ENCODE measurements at regions not wholly inside any gene's neighbourhood (a gene's known extent, or its start where the extent isn't known, plus 50 kb on each side); places are given as distances from the start of the nearest gene placed in this dataset.
"Not testable (repeated sequence)": the region's sequence is repeated elsewhere in the genome, so short reads cannot be mapped to it uniquely, and the experiment has no call there.

DNA sequence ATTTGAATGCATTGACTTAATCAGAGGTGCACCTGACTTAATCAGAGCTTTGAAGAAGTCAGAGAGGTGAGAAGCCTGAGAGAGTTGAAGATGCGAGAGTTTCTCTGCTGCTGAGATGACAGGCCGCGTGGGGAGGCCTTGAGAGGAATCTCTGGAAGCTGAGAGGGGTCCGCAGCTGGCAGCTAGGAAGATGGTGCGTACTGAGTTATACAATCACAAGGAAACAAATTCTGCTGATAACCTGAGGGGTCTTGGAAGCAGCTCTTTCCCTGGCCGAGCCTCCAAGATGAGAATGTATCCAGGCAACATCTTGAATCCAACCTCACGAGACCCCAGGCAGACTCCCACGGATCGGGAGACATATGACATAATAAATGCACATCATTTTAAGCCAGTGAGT is 91.7 kb downstream of the SPATA31A6 start:
- Histone ChIP-seq H3F3A (ENCODE audit: low read depth) (no peaks in the 10 kb centered on the region), H2AFZ (ENCODE audit: low read length) (no peak overlapping the region), H3K9me2 (replicated peaks; ENCODE audit: low read depth, low read length) (no peaks in the 10 kb centered on the region), H3K9me3 (ENCODE audit: insufficient read depth, low read depth, low read length) (no peaks in the 10 kb centered on the region), H3K4me3 (ENCODE audit: low read length, poor library complexity, severe bottlenecking) (no peak overlapping the region), H3K4me1 (ENCODE audit: insufficient read depth, low read length, poor library complexity, severe bottlenecking) (no peaks in the 10 kb centered on the region), H3K79me2 (ENCODE audit: insufficient read depth, low read length) (no peaks in the 10 kb centered on the region), H3K36me3 (ENCODE audit: insufficient read depth, low read length) (no peaks in the 10 kb centered on the region), H3K4me2 (ENCODE audit: low read depth, low read length, poor library complexity, severe bottlenecking) (no peak overlapping the region), H3K9ac (ENCODE audit: low read depth, low read length, poor library complexity, severe bottlenecking) (no peak overlapping the region), H3K27me3 (ENCODE audit: insufficient read depth, low read length, poor library complexity, severe bottlenecking) (no peaks in the 10 kb centered on the region), H4K20me1 (ENCODE audit: insufficient read depth, low read length, poor library complexity, severe bottlenecking) (no peaks in the 10 kb centered on the region)
- TF ChIP-seq EZH2phosphoT487 (IDR thresholded peaks at IDR 0.05; ENCODE audit: borderline replicate concordance): no peak
- TF ChIP-seq, protein P1, sequence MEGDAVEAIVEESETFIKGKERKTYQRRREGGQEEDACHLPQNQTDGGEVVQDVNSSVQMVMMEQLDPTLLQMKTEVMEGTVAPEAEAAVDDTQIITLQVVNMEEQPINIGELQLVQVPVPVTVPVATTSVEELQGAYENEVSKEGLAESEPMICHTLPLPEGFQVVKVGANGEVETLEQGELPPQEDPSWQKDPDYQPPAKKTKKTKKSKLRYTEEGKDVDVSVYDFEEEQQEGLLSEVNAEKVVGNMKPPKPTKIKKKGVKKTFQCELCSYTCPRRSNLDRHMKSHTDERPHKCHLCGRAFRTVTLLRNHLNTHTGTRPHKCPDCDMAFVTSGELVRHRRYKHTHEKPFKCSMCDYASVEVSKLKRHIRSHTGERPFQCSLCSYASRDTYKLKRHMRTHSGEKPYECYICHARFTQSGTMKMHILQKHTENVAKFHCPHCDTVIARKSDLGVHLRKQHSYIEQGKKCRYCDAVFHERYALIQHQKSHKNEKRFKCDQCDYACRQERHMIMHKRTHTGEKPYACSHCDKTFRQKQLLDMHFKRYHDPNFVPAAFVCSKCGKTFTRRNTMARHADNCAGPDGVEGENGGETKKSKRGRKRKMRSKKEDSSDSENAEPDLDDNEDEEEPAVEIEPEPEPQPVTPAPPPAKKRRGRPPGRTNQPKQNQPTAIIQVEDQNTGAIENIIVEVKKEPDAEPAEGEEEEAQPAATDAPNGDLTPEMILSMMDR (conservative IDR thresholded peaks at IDR 0.05; ENCODE audit: low read length): no peak

DNA sequence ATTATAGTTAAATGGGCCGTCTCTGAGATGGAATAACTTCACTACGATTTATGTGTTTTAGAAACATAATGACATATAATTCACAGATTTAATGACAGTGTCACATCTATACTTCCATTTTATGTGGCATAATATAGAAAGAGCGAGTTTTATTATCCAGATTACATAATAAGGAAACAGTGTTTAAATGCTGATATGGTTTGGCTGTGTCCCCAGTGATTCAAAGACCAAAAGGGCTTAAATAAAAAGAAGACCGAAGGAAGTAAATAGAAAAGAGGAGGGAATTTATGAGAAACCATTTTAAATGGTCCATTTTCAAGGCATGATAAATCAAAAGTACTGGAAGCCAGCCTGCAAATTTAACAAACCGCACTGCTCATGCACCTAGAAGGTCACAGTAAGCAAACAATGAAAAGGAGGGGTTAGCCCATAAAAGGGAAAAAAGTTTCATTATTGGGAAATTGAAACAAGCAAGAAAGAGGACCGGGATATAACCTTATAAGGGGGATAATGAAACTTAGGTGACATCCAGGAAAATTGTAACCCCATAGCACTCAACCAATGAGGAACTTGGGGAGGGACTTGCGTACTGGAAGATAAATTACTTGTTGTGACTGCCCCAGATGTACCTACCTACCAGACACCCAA is 99.2 kb downstream of the SPATA31A6 start:
- not testable (repeated sequence) for H3K4me1 ChIP-seq (ENCODE audit: insufficient read depth, low read length, poor library complexity, severe bottlenecking); H3F3A ChIP-seq (ENCODE audit: low read depth); H2AFZ ChIP-seq (ENCODE audit: low read length); H3K36me3 ChIP-seq (ENCODE audit: insufficient read depth, low read length); H3K9ac ChIP-seq (ENCODE audit: low read depth, low read length, poor library complexity, severe bottlenecking); H4K20me1 ChIP-seq (ENCODE audit: insufficient read depth, low read length, poor library complexity, severe bottlenecking); H3K4me3 ChIP-seq (ENCODE audit: low read length, poor library complexity, severe bottlenecking); H3K9me3 ChIP-seq (ENCODE audit: insufficient read depth, low read depth, low read length); H3K4me2 ChIP-seq (ENCODE audit: low read depth, low read length, poor library complexity, severe bottlenecking); H3K9me2 ChIP-seq (replicated peaks; ENCODE audit: low read depth, low read length); H3K27me3 ChIP-seq (ENCODE audit: insufficient read depth, low read length, poor library complexity, severe bottlenecking); H3K79me2 ChIP-seq (ENCODE audit: insufficient read depth, low read length)

DNA sequence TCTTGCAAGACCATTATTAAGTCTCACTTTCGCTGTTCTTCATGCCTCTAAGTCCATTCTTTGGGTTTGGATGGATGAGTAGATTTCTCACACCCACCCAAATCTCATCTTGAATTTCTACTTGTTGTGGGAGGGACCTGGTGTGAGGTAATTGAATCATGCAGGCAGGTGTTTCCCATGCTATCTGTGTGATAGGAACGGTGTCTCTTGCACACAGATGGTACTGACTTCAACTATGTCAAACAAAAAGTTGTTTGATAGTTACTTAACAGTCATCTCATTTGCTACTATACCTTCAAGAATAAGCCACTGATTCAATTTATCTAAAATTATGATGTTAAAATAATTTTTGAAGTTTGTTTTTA is 99.7 kb downstream of the SPATA31A6 start:
- H3K4me3 ChIP-seq (ENCODE audit: low read length, poor library complexity, severe bottlenecking); H3F3A ChIP-seq (ENCODE audit: low read depth); H3K9me2 ChIP-seq (replicated peaks; ENCODE audit: low read depth, low read length); H3K9me3 ChIP-seq (ENCODE audit: insufficient read depth, low read depth, low read length); H3K4me1 ChIP-seq (ENCODE audit: insufficient read depth, low read length, poor library complexity, severe bottlenecking); H3K9ac ChIP-seq (ENCODE audit: low read depth, low read length, poor library complexity, severe bottlenecking); H3K4me2 ChIP-seq (ENCODE audit: low read depth, low read length, poor library complexity, severe bottlenecking); H3K79me2 ChIP-seq (ENCODE audit: insufficient read depth, low read length); H2AFZ ChIP-seq (ENCODE audit: low read length); H3K27me3 ChIP-seq (ENCODE audit: insufficient read depth, low read length, poor library complexity, severe bottlenecking); H4K20me1 ChIP-seq (ENCODE audit: insufficient read depth, low read length, poor library complexity, severe bottlenecking); H3K36me3 ChIP-seq (ENCODE audit: insufficient read depth, low read length): not testable (repeated sequence)

DNA sequence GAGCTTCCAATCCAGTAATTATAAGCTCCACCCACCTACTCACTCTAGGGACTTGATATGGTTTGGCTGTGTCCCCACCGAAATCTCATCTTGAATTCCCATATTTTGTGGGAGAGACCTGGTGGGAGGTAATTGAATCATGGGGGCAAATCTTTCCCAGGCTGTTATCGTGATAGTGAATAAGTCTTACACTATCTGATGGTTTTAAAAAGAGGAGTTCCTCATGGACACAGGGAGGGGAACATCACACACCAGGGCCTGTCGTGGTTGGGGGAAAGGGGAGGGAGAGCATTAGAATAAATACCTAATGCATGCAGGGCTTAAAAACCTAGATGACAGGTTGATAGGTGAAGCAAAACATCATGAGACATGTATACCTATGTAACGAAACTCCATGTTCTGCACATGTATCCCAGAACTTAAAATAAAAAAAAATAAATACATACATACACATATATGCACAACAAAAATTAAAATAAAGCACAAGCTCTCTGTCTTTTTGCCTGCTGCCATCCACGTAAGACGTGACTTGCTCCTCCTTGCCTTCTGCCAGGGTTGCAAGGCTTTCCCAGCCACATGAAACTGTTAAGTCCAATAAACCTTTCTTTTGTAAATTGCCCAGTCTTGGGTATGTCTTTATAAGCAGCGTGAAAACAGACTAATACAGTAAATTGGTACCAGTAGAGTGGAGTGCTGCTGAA is 102.8 kb downstream of the SPATA31A6 start:
- not testable (repeated sequence) for H2AFZ ChIP-seq (ENCODE audit: low read length); H3K27me3 ChIP-seq (ENCODE audit: insufficient read depth, low read length, poor library complexity, severe bottlenecking); H3K4me1 ChIP-seq (ENCODE audit: insufficient read depth, low read length, poor library complexity, severe bottlenecking); H3F3A ChIP-seq (ENCODE audit: low read depth); H3K4me2 ChIP-seq (ENCODE audit: low read depth, low read length, poor library complexity, severe bottlenecking); H3K79me2 ChIP-seq (ENCODE audit: insufficient read depth, low read length); H3K4me3 ChIP-seq (ENCODE audit: low read length, poor library complexity, severe bottlenecking); H3K9ac ChIP-seq (ENCODE audit: low read depth, low read length, poor library complexity, severe bottlenecking); H3K9me3 ChIP-seq (ENCODE audit: insufficient read depth, low read depth, low read length); H3K36me3 ChIP-seq (ENCODE audit: insufficient read depth, low read length); H4K20me1 ChIP-seq (ENCODE audit: insufficient read depth, low read length, poor library complexity, severe bottlenecking); H3K9me2 ChIP-seq (replicated peaks; ENCODE audit: low read depth, low read length)

DNA sequence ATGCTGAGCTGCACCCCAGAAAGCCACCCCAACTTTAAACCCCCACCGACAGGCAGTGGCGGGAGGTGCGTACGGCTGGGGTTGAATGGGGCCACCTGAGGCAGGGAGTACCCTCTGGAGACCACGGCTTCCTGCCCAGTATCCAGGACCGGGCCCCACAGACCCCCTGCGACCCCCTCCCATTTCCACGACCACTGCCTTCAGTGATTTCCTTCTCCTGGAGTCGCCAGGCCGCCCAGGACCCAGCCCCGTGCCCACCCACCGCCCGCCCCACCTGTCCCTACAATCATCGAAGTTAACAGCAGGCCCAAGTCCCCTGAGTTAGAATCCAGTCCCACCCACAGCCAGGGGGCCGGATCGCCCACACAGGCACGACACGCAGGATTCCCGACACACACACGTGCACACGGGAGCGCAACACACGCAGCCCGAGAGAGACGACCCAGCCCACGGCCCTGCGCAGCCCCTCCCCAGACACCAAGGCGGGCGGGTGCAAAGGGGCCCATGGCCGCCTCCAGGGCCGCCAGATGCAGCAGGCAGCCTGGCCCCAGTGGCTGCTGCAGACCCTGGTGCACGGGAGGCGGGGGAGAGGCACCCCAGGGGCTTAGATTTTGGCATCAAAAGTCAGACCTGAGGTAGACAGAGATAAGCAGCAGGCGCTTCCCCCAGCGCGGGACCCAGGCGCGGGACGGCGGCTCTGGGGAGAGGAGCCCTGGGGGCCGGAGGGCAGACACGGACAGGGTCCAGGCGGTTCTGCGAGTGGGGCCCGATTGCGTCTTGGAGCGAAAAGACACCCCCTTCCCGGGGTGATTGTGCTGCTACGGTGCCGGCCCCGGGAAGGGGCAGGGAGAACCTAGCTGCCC is 104.8 kb downstream of the SPATA31A6 start:
- H3K79me2 ChIP-seq (ENCODE audit: insufficient read depth, low read length); H2AFZ ChIP-seq (ENCODE audit: low read length); H3K4me2 ChIP-seq (ENCODE audit: low read depth, low read length, poor library complexity, severe bottlenecking); H3K27me3 ChIP-seq (ENCODE audit: insufficient read depth, low read length, poor library complexity, severe bottlenecking); H4K20me1 ChIP-seq (ENCODE audit: insufficient read depth, low read length, poor library complexity, severe bottlenecking); H3K4me1 ChIP-seq (ENCODE audit: insufficient read depth, low read length, poor library complexity, severe bottlenecking); H3K36me3 ChIP-seq (ENCODE audit: insufficient read depth, low read length); H3F3A ChIP-seq (ENCODE audit: low read depth); H3K9ac ChIP-seq (ENCODE audit: low read depth, low read length, poor library complexity, severe bottlenecking); H3K4me3 ChIP-seq (ENCODE audit: low read length, poor library complexity, severe bottlenecking); H3K9me2 ChIP-seq (replicated peaks; ENCODE audit: low read depth, low read length); H3K9me3 ChIP-seq (ENCODE audit: insufficient read depth, low read depth, low read length): not testable (repeated sequence)

DNA sequence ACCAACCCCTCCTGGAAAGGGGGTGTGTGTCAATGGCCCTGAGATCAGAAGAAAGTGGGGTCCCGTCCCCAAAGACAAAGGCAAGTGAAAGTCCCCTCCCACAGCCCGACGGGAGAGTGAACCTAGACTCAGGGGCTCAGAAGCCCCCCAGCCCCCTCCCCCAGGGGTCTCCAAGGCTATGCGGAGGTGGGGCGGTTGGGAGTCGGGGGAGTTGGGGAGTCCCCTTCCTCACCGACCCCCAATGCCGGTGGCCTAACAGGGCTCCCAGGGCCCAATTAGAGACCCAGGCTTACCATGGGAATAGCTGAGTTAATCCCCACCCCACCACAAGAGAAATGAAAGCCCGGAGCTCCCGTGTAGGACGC is 105.4 kb downstream of the SPATA31A6 start:
- H4K20me1 ChIP-seq (ENCODE audit: insufficient read depth, low read length, poor library complexity, severe bottlenecking); H3K4me1 ChIP-seq (ENCODE audit: insufficient read depth, low read length, poor library complexity, severe bottlenecking); H3K9me2 ChIP-seq (replicated peaks; ENCODE audit: low read depth, low read length); H2AFZ ChIP-seq (ENCODE audit: low read length); H3K9me3 ChIP-seq (ENCODE audit: insufficient read depth, low read depth, low read length); H3K9ac ChIP-seq (ENCODE audit: low read depth, low read length, poor library complexity, severe bottlenecking); H3K27me3 ChIP-seq (ENCODE audit: insufficient read depth, low read length, poor library complexity, severe bottlenecking); H3K79me2 ChIP-seq (ENCODE audit: insufficient read depth, low read length); H3K36me3 ChIP-seq (ENCODE audit: insufficient read depth, low read length); H3K4me2 ChIP-seq (ENCODE audit: low read depth, low read length, poor library complexity, severe bottlenecking); H3K4me3 ChIP-seq (ENCODE audit: low read length, poor library complexity, severe bottlenecking); H3F3A ChIP-seq (ENCODE audit: low read depth): not testable (repeated sequence)

Measured in Loucy (cell line).